ENCODE measurements at regions not wholly inside any gene's neighbourhood (a gene's known extent, or its start where the extent isn't known, plus 50 kb on each side); places are given as distances from the start of the nearest gene placed in this dataset.
A peak's percentile ranks its signal among the peaks of the same experiment; 100 is the strongest.

DNA sequence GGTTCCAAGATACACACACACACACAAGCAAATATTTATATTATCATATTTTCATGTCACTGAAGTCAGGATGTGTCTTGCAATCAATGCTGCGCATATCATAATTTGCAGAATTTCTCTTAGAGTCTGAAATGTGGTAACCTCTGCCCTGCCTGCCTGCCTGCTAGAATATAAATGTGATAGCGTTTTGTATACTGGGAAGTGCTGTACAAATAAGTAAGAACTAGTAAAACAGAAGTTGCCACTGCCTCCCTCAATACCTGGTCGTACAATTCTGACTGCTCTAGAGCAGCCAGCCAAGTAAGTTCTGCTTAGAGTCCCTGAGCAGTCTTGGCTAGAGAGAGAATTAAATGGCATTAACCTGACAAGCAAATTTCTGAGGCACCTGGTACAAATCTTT lies 83.9 kb upstream of the NTF3 start (continued):
- TF ChIP-seq, protein P1, sequence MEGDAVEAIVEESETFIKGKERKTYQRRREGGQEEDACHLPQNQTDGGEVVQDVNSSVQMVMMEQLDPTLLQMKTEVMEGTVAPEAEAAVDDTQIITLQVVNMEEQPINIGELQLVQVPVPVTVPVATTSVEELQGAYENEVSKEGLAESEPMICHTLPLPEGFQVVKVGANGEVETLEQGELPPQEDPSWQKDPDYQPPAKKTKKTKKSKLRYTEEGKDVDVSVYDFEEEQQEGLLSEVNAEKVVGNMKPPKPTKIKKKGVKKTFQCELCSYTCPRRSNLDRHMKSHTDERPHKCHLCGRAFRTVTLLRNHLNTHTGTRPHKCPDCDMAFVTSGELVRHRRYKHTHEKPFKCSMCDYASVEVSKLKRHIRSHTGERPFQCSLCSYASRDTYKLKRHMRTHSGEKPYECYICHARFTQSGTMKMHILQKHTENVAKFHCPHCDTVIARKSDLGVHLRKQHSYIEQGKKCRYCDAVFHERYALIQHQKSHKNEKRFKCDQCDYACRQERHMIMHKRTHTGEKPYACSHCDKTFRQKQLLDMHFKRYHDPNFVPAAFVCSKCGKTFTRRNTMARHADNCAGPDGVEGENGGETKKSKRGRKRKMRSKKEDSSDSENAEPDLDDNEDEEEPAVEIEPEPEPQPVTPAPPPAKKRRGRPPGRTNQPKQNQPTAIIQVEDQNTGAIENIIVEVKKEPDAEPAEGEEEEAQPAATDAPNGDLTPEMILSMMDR (conservative IDR thresholded peaks at IDR 0.05; ENCODE audit: low read depth in 2 of 2), result no peak
- no peak for TF ChIP-seq ZNF331 (CRISPR knock-in tag; IDR thresholded peaks at IDR 0.05; ENCODE audit: low read depth)
- no peak for TF ChIP-seq ZNF114 (CRISPR knock-in tag; IDR thresholded peaks at IDR 0.05)
- TF ChIP-seq STAT1 (IDR thresholded peaks at IDR 0.05; ENCODE audit: unreplicated experiment), result no peak
- no peak for TF ChIP-seq CREB1 (CRISPR knock-in tag; IDR thresholded peaks at IDR 0.05; ENCODE audit: low read depth)
- no peak for TF ChIP-seq EZH2phosphoT487 (IDR thresholded peaks at IDR 0.05; ENCODE audit: unreplicated experiment)
- TF ChIP-seq NANOG (IDR thresholded peaks at IDR 0.05; ENCODE audit: borderline replicate concordance), result no peak
- TF ChIP-seq POLR2AphosphoS5 (IDR thresholded peaks at IDR 0.05; ENCODE audit: low read depth), result no peak
- TF ChIP-seq, protein P2, sequence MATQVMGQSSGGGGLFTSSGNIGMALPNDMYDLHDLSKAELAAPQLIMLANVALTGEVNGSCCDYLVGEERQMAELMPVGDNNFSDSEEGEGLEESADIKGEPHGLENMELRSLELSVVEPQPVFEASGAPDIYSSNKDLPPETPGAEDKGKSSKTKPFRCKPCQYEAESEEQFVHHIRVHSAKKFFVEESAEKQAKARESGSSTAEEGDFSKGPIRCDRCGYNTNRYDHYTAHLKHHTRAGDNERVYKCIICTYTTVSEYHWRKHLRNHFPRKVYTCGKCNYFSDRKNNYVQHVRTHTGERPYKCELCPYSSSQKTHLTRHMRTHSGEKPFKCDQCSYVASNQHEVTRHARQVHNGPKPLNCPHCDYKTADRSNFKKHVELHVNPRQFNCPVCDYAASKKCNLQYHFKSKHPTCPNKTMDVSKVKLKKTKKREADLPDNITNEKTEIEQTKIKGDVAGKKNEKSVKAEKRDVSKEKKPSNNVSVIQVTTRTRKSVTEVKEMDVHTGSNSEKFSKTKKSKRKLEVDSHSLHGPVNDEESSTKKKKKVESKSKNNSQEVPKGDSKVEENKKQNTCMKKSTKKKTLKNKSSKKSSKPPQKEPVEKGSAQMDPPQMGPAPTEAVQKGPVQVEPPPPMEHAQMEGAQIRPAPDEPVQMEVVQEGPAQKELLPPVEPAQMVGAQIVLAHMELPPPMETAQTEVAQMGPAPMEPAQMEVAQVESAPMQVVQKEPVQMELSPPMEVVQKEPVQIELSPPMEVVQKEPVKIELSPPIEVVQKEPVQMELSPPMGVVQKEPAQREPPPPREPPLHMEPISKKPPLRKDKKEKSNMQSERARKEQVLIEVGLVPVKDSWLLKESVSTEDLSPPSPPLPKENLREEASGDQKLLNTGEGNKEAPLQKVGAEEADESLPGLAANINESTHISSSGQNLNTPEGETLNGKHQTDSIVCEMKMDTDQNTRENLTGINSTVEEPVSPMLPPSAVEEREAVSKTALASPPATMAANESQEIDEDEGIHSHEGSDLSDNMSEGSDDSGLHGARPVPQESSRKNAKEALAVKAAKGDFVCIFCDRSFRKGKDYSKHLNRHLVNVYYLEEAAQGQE (IDR thresholded peaks at IDR 0.05; ENCODE audit: unreplicated experiment), result no peak
- no peak for TF ChIP-seq JUNB (IDR thresholded peaks at IDR 0.05; ENCODE audit: unreplicated experiment)

DNA sequence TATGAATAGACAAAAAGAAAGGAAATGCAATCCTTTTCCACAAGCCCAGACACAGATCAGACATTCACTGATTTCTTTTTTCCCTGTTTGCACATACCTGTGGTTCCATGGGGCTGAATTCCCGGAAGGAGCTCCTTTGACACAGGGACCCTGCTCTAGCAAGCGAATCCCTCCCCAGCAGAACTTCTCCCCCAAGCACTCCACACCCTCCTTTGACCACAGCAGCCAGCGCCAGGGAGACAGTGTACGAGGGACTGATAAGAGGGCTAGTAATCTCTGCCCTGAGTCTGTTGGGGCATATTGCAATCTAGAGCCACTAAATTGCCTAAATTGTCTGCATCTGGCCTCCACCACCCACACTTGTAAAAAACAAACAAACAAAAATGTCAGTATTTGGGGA lies 83.4 kb upstream of the NTF3 start:
- H3K4me3 ChIP-seq, result no peak overlapping the region
- Mint-ChIP-seq H3K9me3 (peaks cover 5% of the 10 kb centered on the region; the same call in 1 of the 3 replicates), H3K4me1 (peaks cover 6% of the 10 kb centered on the region; the same call in 2 of the 3 replicates), H3K27me3 (ENCODE audit: insufficient read depth, low read depth, poor library complexity) (no peaks in the 10 kb centered on the region), H3K27ac (no peak overlapping the region), H3K4me3 (no peak overlapping the region), H3K36me3 (ENCODE audit: low read depth) (no peaks in the 10 kb centered on the region)
- H3K4me2 ChIP-seq, result no peak overlapping the region
- no peak overlapping the region for H2AFZ ChIP-seq
- no peaks in the 10 kb centered on the region for H3K9me2 ChIP-seq (ENCODE audit: insufficient read depth)
- no peaks in the 10 kb centered on the region for H3K79me2 ChIP-seq (replicated peaks; ENCODE audit: insufficient read depth)
- TF ChIP-seq ZNF114 (CRISPR knock-in tag; IDR thresholded peaks at IDR 0.05), result no peak
- no peak for TF ChIP-seq ZNF331 (CRISPR knock-in tag; IDR thresholded peaks at IDR 0.05; ENCODE audit: low read depth)
- no peak for TF ChIP-seq EZH2phosphoT487 (IDR thresholded peaks at IDR 0.05; ENCODE audit: unreplicated experiment)
- TF ChIP-seq, protein P3, sequence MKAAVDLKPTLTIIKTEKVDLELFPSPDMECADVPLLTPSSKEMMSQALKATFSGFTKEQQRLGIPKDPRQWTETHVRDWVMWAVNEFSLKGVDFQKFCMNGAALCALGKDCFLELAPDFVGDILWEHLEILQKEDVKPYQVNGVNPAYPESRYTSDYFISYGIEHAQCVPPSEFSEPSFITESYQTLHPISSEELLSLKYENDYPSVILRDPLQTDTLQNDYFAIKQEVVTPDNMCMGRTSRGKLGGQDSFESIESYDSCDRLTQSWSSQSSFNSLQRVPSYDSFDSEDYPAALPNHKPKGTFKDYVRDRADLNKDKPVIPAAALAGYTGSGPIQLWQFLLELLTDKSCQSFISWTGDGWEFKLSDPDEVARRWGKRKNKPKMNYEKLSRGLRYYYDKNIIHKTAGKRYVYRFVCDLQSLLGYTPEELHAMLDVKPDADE (IDR thresholded peaks at IDR 0.05), result no peak
- TF ChIP-seq POLR2AphosphoS5 (IDR thresholded peaks at IDR 0.05; ENCODE audit: low read depth), result no peak
- TF ChIP-seq JUNB (IDR thresholded peaks at IDR 0.05; ENCODE audit: unreplicated experiment), result no peak
- no peak for TF ChIP-seq NANOG (IDR thresholded peaks at IDR 0.05; ENCODE audit: borderline replicate concordance)
- no peaks in the 10 kb centered on the region for H4K20me1 ChIP-seq (replicated peaks; ENCODE audit: insufficient read depth)
- DNase-seq (ENCODE audit: low spot score) (peak; percentile 25), ATAC-seq (peak; percentile 55; the same call in 2 of the 3 replicates)
- 0 out of 2 replicates have a peak, but pooled peaks cover 6% of the 10 kb centered on the region for H3K4me1 ChIP-seq (ENCODE audit: insufficient read depth)
- H3K27ac ChIP-seq (ENCODE audit: low read depth), result no peak overlapping the region
- H3K27me3 ChIP-seq (ENCODE audit: insufficient read depth), result no peaks in the 10 kb centered on the region
- no peaks in the 10 kb centered on the region for H3F3A ChIP-seq (replicated peaks; ENCODE audit: low read depth)
- H3K36me3 ChIP-seq (ENCODE audit: insufficient read depth), result no peaks in the 10 kb centered on the region
